T-helper 1 cell treated with Interleukin-12 subunit alpha and Interleukin-12 subunit beta and Interleukin-4 antibody, amounts not matched to agents 30 μg/mL and 1 μg/mL, for 36 hours (primary cell): ENCODE measurements at regions not wholly inside any gene's neighbourhood (a gene's known extent, or its start where the extent isn't known, plus 50 kb on each side); places are given as distances from the start of the nearest gene placed in this dataset.

ENCODE experiments used
- H3K27ac Mint-ChIP-seq: one replicate; pipeline ENCODE4 v1.8.0; 2021; ENCODE audit warnings: mild to moderate bottlenecking, mixed read lengths
- H3K27me3 Mint-ChIP-seq: one replicate; pipeline ENCODE4 v1.8.0; 2021; ENCODE audit warnings: low read depth, mixed read lengths
- H3K36me3 Mint-ChIP-seq: one replicate; pipeline ENCODE4 v1.8.0; 2021; ENCODE audit warnings: low read depth, mixed read lengths
- H3K4me1 Mint-ChIP-seq: one replicate; pipeline ENCODE4 v1.8.0; 2021; ENCODE audit warnings: low read depth, mixed read lengths
- H3K4me3 Mint-ChIP-seq: one replicate; pipeline ENCODE4 v1.8.0; 2021; ENCODE audit warnings: mild to moderate bottlenecking, moderate library complexity, mixed read lengths
- H3K9me3 Mint-ChIP-seq: one replicate; pipeline ENCODE4 v1.8.0; 2021; ENCODE audit warnings: mixed read lengths

GRCh38 chr22:49412236-49412635 is 415.4 kb downstream of the BRD1 start:
- no peaks in the 10 kb centered on the region for H3K4me1 Mint-ChIP-seq
- H3K27ac Mint-ChIP-seq, result no peak overlapping the region
- no peaks in the 10 kb centered on the region for H3K36me3 Mint-ChIP-seq
- H3K9me3 Mint-ChIP-seq, result no peaks in the 10 kb centered on the region
- no peak overlapping the region for H3K4me3 Mint-ChIP-seq
- no peaks in the 10 kb centered on the region for H3K27me3 Mint-ChIP-seq

GRCh38 chr22:49411236-49411635 is 416.4 kb downstream of the BRD1 start:
- Mint-ChIP-seq H3K4me1 (no peaks in the 10 kb centered on the region), H3K4me3 (no peak overlapping the region), H3K27me3 (no peaks in the 10 kb centered on the region), H3K27ac (no peak overlapping the region), H3K36me3 (no peaks in the 10 kb centered on the region), H3K9me3 (no peaks in the 10 kb centered on the region)

- H3K27ac Mint-ChIP-seq, result no peak overlapping the region
These were observed 419.4 kb downstream of the BRD1 start for GRCh38 chr22:49408102-49408836.

DNA sequence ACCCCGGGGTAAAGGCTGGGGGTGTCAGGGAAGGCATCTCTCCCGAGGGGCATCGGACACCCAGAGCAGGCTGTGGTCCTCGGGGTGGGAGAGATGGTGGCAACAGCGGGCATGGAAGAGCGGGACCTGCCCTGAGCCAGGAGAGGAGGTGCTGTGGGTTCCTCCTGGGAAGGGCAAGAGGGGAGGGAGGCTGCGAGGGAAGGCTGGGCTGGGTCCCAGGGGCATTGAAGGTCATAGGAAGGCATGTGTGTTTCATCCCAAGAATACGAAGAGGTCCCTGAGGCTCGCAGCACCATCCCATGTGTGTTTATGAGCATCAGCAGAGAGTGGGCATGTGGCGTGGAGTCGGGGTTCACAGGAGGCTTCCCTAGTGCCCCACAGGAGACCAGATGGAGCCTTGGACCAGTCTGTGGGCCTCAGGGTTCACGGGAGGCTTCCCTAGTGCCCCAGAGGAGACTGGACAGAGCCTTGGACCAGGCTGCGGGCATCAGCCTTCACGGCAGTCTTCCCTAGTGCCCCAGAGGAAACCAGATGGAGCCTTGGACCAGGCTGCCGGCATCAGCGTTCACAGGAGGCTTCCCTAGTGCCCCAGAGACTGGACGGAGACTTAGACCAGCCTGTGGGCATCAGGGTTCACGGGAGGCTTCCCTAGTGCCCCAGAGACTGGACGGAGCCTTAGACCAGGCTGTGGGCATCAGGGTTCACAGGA is 420.6 kb downstream of the BRD1 start:
- H3K27me3 Mint-ChIP-seq, result no peaks in the 10 kb centered on the region
- H3K36me3 Mint-ChIP-seq, result no peaks in the 10 kb centered on the region
- no peak overlapping the region for H3K4me3 Mint-ChIP-seq
- H3K4me1 Mint-ChIP-seq, result no peaks in the 10 kb centered on the region
- H3K9me3 Mint-ChIP-seq, result no peaks in the 10 kb centered on the region
- no peak overlapping the region for H3K27ac Mint-ChIP-seq

More at GRCh38 chr22:49408102-49408836, 419.4 kb downstream of the BRD1 start:
- Mint-ChIP-seq H3K36me3 (no peaks in the 10 kb centered on the region), H3K9me3 (no peaks in the 10 kb centered on the region), H3K4me3 (no peak overlapping the region), H3K27me3 (no peaks in the 10 kb centered on the region), H3K4me1 (no peaks in the 10 kb centered on the region)

GRCh38 chr22:49406047-49406650 is 421.5 kb downstream of the BRD1 start:
- H3K27ac Mint-ChIP-seq, result no peak overlapping the region
- H3K36me3 Mint-ChIP-seq, result no peaks in the 10 kb centered on the region
- no peaks in the 10 kb centered on the region for H3K27me3 Mint-ChIP-seq
- H3K4me3 Mint-ChIP-seq, result no peak overlapping the region
- no peaks in the 10 kb centered on the region for H3K4me1 Mint-ChIP-seq
- no peaks in the 10 kb centered on the region for H3K9me3 Mint-ChIP-seq

DNA sequence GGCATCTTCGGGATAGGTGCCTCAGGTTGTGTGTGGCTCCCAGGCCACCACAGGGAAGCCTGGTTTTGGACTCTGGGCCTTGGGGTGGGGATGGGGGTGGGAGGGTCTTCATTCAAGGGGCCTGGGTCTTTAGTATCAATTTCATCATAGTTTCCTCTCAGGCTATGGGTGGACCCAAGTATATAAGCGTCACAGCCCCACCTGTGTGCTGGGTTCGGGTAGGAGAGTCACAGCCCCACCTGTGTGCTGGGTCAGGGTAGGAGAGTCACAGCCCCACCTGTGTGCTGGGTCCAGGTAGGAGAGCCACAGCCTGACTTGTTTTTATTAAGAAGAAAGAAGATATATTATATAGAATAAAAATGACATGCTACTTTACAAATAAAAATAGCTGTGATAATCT is 422.1 kb downstream of the BRD1 start:
- Mint-ChIP-seq H3K36me3 (no peaks in the 10 kb centered on the region), H3K27me3 (no peaks in the 10 kb centered on the region), H3K27ac (no peak overlapping the region), H3K4me1 (no peaks in the 10 kb centered on the region), H3K4me3 (no peak overlapping the region), H3K9me3 (no peaks in the 10 kb centered on the region)

GRCh38 chr22:49404576-49405241 is 423.0 kb downstream of the BRD1 start:
- Mint-ChIP-seq H3K36me3 (no peaks in the 10 kb centered on the region), H3K27me3 (no peaks in the 10 kb centered on the region), H3K9me3 (no peaks in the 10 kb centered on the region), H3K27ac (no peak overlapping the region), H3K4me1 (no peaks in the 10 kb centered on the region), H3K4me3 (no peak overlapping the region)

DNA sequence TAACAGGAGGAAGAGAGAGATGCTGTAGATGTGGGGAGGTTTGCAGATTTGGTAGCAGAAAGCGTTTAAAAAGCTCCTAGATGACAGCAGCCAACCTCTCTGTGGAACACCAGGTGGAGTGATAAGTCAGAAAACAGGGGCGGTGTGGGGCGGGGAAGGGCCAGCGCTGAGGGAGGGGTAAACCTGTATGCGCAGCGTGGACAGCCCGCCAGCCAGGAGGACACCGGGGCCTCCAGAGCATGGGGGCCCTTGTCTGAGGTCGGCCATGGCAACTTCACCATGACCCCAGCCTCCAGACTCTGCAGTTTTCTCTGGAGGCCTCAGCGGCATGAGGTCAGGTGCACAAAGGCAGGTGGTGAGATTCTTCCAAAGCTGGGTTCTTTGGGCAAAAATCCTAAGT is 423.7 kb downstream of the BRD1 start:
- Mint-ChIP-seq H3K27ac (no peak overlapping the region), H3K27me3 (no peaks in the 10 kb centered on the region), H3K4me3 (no peak overlapping the region), H3K9me3 (no peaks in the 10 kb centered on the region), H3K36me3 (no peaks in the 10 kb centered on the region), H3K4me1 (no peaks in the 10 kb centered on the region)

DNA sequence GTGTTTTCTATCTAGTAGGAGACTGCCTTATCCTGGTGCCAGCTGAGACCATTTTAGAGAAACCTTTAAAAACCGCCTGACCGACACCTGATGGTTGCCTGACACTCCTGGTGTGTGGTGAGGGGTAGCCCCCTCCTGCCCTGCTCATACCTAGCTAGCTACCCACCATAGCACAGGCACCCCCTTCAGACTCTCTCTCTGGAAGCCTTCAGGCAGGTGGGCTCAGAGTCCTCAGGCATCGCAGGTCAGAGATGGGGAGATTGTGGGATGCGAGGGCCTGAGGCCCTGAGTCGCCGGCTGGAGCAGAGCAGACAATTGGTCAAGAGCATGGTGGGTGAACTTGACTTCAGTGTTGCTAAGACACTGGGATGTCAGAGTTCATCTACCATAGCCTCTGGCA is 424.6 kb downstream of the BRD1 start:
- Mint-ChIP-seq H3K9me3 (no peaks in the 10 kb centered on the region), H3K4me1 (no peaks in the 10 kb centered on the region), H3K4me3 (no peak overlapping the region), H3K27ac (no peak overlapping the region), H3K27me3 (no peaks in the 10 kb centered on the region), H3K36me3 (no peaks in the 10 kb centered on the region)

- no peaks in the 10 kb centered on the region for H3K9me3 Mint-ChIP-seq
- no peaks in the 10 kb centered on the region for H3K27me3 Mint-ChIP-seq
- no peaks in the 10 kb centered on the region for H3K4me1 Mint-ChIP-seq
- no peak overlapping the region for H3K27ac Mint-ChIP-seq
- no peaks in the 10 kb centered on the region for H3K36me3 Mint-ChIP-seq
- H3K4me3 Mint-ChIP-seq, result no peak overlapping the region
These were observed 425.5 kb downstream of the BRD1 start for GRCh38 chr22:49402169-49402568.

GRCh38 chr22:49400941-49401598 is 426.6 kb downstream of the BRD1 start:
- H3K4me3 Mint-ChIP-seq, result no peak overlapping the region
- H3K27ac Mint-ChIP-seq, result no peak overlapping the region
- no peaks in the 10 kb centered on the region for H3K9me3 Mint-ChIP-seq
- no peaks in the 10 kb centered on the region for H3K36me3 Mint-ChIP-seq
- no peaks in the 10 kb centered on the region for H3K4me1 Mint-ChIP-seq
- H3K27me3 Mint-ChIP-seq, result no peaks in the 10 kb centered on the region

DNA sequence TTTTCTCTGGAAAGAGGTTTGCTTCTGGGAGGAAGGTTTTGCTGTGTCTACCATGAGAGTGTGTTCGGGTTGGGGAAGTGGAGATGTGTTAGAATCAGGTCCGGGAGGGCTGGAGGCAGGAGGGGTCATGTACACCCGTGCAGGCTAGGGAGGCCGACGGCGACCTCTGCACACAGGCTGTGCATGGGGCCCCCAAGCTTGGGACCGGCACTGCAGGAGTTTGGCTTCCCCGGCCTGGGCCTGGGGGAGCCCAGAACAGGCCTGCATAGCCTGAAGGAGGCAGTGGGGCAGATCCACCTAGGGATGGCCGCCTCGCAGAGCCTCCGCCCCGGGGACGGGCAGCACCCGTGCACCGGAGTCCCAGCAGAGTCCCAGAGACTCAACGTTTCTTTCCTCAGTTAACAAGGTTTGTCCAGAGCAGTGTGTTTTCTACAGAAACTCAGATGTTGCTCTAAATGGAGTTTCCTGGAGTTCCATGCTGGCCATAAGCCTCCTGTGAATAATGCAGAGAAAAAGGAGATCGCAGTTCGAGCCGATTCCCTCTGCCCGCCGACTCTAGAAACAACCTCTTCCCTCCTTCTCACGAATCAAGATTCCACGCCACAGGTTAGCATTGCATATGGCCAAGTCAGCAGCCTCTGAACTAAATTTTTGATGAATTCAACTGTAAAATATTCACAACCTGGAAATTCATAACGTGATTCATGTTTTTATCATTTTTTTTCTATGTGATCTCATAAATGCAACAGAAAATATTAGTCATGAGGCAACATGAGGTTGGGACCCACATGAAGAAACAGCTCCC is 427.3 kb downstream of the BRD1 start:
- no peaks in the 10 kb centered on the region for H3K36me3 Mint-ChIP-seq
- H3K9me3 Mint-ChIP-seq, result peaks cover under 1% of the 10 kb centered on the region
- H3K4me1 Mint-ChIP-seq, result no peaks in the 10 kb centered on the region
- no peak overlapping the region for H3K4me3 Mint-ChIP-seq
- H3K27ac Mint-ChIP-seq, result no peak overlapping the region
- H3K27me3 Mint-ChIP-seq, result no peaks in the 10 kb centered on the region

DNA sequence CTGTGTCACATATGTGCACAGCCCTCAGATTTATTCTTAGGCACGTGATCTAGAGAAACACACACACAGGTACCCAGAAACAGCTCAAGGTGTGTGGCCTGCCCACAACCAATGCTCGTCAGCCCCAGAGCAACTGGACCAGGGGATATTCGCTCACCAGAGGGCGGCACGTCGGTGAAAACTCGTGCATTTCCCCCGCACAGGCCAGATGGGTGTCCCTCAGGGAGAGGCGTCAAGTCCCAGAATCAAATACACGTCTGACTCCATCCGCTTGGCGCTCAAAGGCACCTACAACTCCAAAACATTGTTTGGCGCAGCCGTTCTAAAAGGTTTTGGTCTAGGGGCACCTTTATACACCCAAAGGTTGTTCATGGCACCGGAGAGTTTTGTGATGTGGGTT is 429.0 kb downstream of the BRD1 start:
- H3K4me1 Mint-ChIP-seq, result no peaks in the 10 kb centered on the region
- H3K9me3 Mint-ChIP-seq, result peaks cover 7% of the 10 kb centered on the region
- H3K4me3 Mint-ChIP-seq, result no peak overlapping the region
- H3K27ac Mint-ChIP-seq, result no peak overlapping the region
- H3K27me3 Mint-ChIP-seq, result no peaks in the 10 kb centered on the region
- H3K36me3 Mint-ChIP-seq, result no peaks in the 10 kb centered on the region

DNA sequence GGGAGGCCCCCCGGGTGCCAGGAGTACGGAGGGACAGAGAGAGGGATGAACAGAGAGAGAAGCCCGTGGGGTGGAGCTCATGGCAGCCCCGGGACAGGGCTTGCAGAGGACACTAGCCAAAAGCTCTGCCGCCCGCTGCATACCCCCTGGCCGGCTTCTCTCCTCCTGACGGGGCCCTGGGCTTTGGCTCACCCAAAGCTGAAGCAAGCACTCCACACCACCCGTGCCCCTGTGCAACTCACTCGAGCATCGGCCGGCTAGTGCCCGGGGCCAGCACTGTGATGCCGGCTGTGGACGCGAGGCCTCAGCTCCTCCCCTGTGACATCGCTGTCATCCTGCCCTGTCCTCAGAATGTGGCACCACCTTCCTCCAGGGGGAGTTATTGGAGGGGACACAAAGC is 429.6 kb downstream of the BRD1 start:
- Mint-ChIP-seq H3K27ac (no peak overlapping the region), H3K36me3 (no peaks in the 10 kb centered on the region), H3K9me3 (peaks cover 12% of the 10 kb centered on the region), H3K27me3 (no peaks in the 10 kb centered on the region), H3K4me3 (no peak overlapping the region), H3K4me1 (no peaks in the 10 kb centered on the region)
